A673 (cell line): ENCODE measurements at regions not wholly inside any gene's neighbourhood (a gene's known extent, or its start where the extent isn't known, plus 50 kb on each side); places are given as distances from the start of the nearest gene placed in this dataset.
A peak's percentile ranks its signal among the peaks of the same experiment; 100 is the strongest.

Source experiments
- BruUV-seq: library from RNA; stranded (reverse); fragments of 400-500 nt; replicated peaks from 2 replicates; lab custom pipeline; 2021; lab: Mats Ljungman, UMichigan
- CTCF ChIA-PET: fragments of 300-600 bp; sonication (Branson Sonifier 250); formaldehyde crosslinking; loops from one replicate; lab custom pipeline; 2022; ENCODE audit warnings: antibody characterized with exemption; lab: Charles Lee
- POLR2A ChIA-PET: fragments of 300-600 bp; sonication (Branson Sonifier 250); formaldehyde crosslinking; loops from one replicate; lab custom pipeline; 2022; ENCODE audit warnings: antibody characterized with exemption; ENCODE audit not compliant: low non-redundant PET; lab: Charles Lee
- DNase-seq: peaks from one replicate; pipeline ENCODE4 v3.0.0-alpha.2; 2015; ENCODE audit warnings: low spot score
- H3K27ac ChIP-seq: fragments of 200-600 bp; sonication (generic); 2 replicates; pipeline ENCODE4 v1.5.1; 2016; ENCODE audit warnings: mixed run types, low read depth, mild to moderate bottlenecking, mixed read lengths, antibody characterized with exemption, low read length; ENCODE audit not compliant: poor library complexity, severe bottlenecking
- H3K27me3 ChIP-seq: fragments of 200-600 bp; sonication (generic); replicated peaks from 2 replicates; pipeline ENCODE4 v1.6.1; 2017; ENCODE audit warnings: mixed run types, low read depth, mild to moderate bottlenecking, mixed read lengths, antibody characterized with exemption, low read length; ENCODE audit not compliant: insufficient read depth, poor library complexity
- H3K36me3 ChIP-seq: fragments of 200-600 bp; sonication (generic); 2 replicates; pipeline ENCODE4 v1.6.1; 2016; ENCODE audit warnings: mixed run types, mild to moderate bottlenecking, mixed read lengths, antibody characterized with exemption, low read length; ENCODE audit not compliant: insufficient read depth, poor library complexity, severe bottlenecking
- H3K4me1 ChIP-seq: fragments of 200-600 bp; sonication (generic); 2 replicates; pipeline ENCODE4 v1.6.1; 2017; ENCODE audit warnings: mixed run types, mild to moderate bottlenecking, mixed read lengths, antibody characterized with exemption, low read length; ENCODE audit not compliant: insufficient read depth, poor library complexity, severe bottlenecking
- H3K4me3 ChIP-seq: fragments of 200-600 bp; sonication (generic); 2 replicates; pipeline ENCODE4 v1.5.1; 2016; ENCODE audit warnings: low read depth, mixed run types, mild to moderate bottlenecking, mixed read lengths, low read length; ENCODE audit not compliant: poor library complexity, severe bottlenecking
- H3K9me3 ChIP-seq: fragments of 200-600 bp; sonication (generic); 2 replicates; pipeline ENCODE4 v1.6.1; 2016; ENCODE audit warnings: mixed run types, low read depth, mild to moderate bottlenecking, mixed read lengths, antibody characterized with exemption, low read length; ENCODE audit not compliant: poor library complexity, severe bottlenecking
- EZH2 ChIP-seq: fragments of 200-600 bp; sonication (generic); IDR thresholded peaks from 2 replicates; pipeline ENCODE4 v1.6.1; 2017; ENCODE audit warnings: borderline replicate concordance, low read depth, mild to moderate bottlenecking, mixed read lengths, antibody characterized with exemption, low read length; ENCODE audit not compliant: poor library complexity, severe bottlenecking
- intact Hi-C: fragments of 100-400 bp; cut with micrococcal nuclease; formaldehyde crosslinking; loops from one replicate; pipeline ENCODE4 v1.10.0; 2022; ENCODE audit not compliant: unreplicated experiment
- TF ChIP-seq, protein P1 (sequence below): fragments of 300-800, 200-600 bp; sonication (generic); conservative IDR thresholded peaks from 2 replicates; pipeline ENCODE4 v1.5.1; 2017; ENCODE audit warnings: low read depth, mild to moderate bottlenecking, antibody characterized with exemption, low read length, moderate library complexity, mixed read lengths

DNA sequence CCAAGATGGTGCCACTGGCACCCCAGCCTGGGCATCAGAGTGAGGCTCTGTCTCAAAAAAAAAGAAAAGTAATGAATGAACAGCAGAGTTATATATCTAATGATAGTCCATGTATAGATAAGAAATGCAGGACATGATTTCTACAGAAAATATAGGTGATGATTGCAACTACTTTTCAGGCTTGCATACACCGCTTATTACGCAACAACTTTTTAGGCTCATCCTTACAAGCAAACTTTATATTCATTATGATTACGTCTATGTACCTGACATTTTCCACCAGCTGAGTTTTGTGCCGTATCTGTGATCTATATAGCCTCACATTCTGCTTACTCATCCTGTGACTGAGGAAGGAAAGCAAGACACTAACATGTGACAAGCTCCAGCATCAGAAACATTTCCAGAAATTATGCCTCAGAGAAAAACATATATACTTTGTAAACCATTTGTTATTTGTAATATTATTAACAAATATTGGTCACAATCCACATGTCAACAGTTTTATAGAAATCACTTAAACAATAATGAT lies 906.3 kb downstream of the ZPLD1 start:
- ChIA-PET CTCF (no interaction called here), POLR2A (no interaction called here)
- Histone ChIP-seq H3K27ac (no peak overlapping the region), H3K36me3 (no peaks in the 10 kb centered on the region), H3K4me3 (no peak overlapping the region), H3K4me1 (peaks cover 28% of the 10 kb centered on the region), H3K27me3 (no peaks in the 10 kb centered on the region), H3K9me3 (no peaks in the 10 kb centered on the region)
- TF ChIP-seq EZH2 = no peak
- TF ChIP-seq, protein P1, sequence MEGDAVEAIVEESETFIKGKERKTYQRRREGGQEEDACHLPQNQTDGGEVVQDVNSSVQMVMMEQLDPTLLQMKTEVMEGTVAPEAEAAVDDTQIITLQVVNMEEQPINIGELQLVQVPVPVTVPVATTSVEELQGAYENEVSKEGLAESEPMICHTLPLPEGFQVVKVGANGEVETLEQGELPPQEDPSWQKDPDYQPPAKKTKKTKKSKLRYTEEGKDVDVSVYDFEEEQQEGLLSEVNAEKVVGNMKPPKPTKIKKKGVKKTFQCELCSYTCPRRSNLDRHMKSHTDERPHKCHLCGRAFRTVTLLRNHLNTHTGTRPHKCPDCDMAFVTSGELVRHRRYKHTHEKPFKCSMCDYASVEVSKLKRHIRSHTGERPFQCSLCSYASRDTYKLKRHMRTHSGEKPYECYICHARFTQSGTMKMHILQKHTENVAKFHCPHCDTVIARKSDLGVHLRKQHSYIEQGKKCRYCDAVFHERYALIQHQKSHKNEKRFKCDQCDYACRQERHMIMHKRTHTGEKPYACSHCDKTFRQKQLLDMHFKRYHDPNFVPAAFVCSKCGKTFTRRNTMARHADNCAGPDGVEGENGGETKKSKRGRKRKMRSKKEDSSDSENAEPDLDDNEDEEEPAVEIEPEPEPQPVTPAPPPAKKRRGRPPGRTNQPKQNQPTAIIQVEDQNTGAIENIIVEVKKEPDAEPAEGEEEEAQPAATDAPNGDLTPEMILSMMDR = no peak
- DNase-seq = no peak
- BruUV-seq = no TSS peak
- intact Hi-C loops = no loop called here

DNA sequence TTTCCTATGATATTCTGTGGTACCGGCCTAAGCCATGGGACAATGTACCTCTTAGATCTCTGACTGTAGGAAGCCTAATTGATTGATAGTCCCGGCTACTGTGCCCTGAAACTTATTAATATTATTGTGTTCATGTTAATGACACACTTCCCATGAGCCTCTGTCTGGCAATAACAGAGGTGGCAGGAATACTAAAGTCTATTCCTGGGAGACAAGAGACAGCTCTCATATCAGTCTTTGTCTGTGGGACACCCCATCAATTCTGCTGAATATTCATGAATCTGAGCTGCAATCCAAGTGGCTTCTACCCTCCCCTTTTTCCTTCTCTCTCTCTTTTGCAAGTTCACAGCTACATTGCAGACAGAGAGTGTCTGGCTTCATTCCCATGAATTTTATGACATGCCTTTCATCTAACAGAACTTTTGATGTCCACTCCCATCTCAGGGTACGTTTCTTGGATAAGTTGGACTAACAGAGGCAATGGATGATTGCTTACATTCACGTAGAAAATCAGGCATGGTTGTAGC lies 907.5 kb downstream of the ZPLD1 start:
- Histone ChIP-seq H3K36me3 (no peaks in the 10 kb centered on the region), H3K4me1 (peaks cover 24% of the 10 kb centered on the region), H3K27ac (no peak overlapping the region), H3K4me3 (no peak overlapping the region), H3K9me3 (no peaks in the 10 kb centered on the region), H3K27me3 (no peaks in the 10 kb centered on the region)
- intact Hi-C loops = no loop called here
- no TSS peak for BruUV-seq
- POLR2A ChIA-PET = no interaction called here
- DNase-seq = peak; percentile 33
- TF ChIP-seq, protein P1 = no peak
- no peak for TF ChIP-seq EZH2
- CTCF ChIA-PET = no interaction called here

DNA sequence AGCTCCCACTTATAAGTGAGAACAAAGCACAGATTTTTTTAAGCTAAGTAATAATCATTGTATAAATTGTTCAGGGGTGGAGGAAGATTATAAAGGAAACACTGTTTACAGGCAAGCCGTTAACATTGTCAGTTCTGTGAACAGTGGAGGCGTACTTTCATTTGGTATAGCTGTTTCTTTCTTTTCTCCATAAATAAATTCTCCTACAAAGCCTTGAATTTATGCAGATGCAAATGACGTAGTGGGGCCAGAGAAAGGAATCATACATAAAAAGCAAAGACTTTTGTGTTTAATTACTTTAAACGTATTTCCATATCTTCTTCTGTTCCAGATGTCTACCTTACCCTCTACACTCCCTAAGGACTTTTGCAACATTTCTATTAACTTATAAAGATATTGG lies 914.9 kb downstream of the ZPLD1 start:
- TF ChIP-seq, protein P1 = no peak
- no peak for TF ChIP-seq EZH2
- Histone ChIP-seq H3K27me3 (no peaks in the 10 kb centered on the region), H3K4me3 (no peak overlapping the region), H3K4me1 (no peaks in the 10 kb centered on the region), H3K27ac (no peak overlapping the region), H3K9me3 (no peaks in the 10 kb centered on the region), H3K36me3 (no peaks in the 10 kb centered on the region)
- CTCF ChIA-PET = no interaction called here
- no peak for DNase-seq
- intact Hi-C loops = no loop called here
- POLR2A ChIA-PET = no interaction called here
- BruUV-seq = no TSS peak
